IMR-90 (cell line): ENCODE measurements at regions not wholly inside any gene's neighbourhood (a gene's known extent, or its start where the extent isn't known, plus 50 kb on each side); places are given as distances from the start of the nearest gene placed in this dataset.

Source experiments
- ATAC-seq: fragments of 200-7000 bp; cut with Tn5 transposase; 2 replicates; pipeline ENCODE4 v1.9.1; 2020; ENCODE audit warnings: low read depth, mild to moderate bottlenecking, moderate library complexity
- BruUV-seq: library from RNA; stranded (reverse); fragments of 400-500 nt; replicated peaks from 2 replicates; lab custom pipeline; 2021; lab: Mats Ljungman, UMichigan
- CTCF ChIA-PET: fragments of 300-600 bp; formaldehyde crosslinking; extraction: SDS; loops from one replicate; lab custom pipeline; 2021; ENCODE audit warnings: antibody characterized with exemption; lab: Yijun Ruan, JAX
- POLR2A ChIA-PET: fragments of 300-600 bp; sonication (Branson Sonifier 250); formaldehyde crosslinking; loops from one replicate; lab custom pipeline; 2022; ENCODE audit warnings: antibody characterized with exemption; ENCODE audit not compliant: unreplicated experiment; lab: Charles Lee
- DNase-seq: peaks from one replicate; pipeline ENCODE4 v3.0.0; 2013
- H2AFZ ChIP-seq: replicated peaks from 2 replicates; pipeline ENCODE3; 2013; ENCODE audit warnings: low read length, mild to moderate bottlenecking; ENCODE audit not compliant: poor library complexity
- H2AK5ac ChIP-seq: 2 replicates; pipeline ENCODE4 v1.6.1; 2013; ENCODE audit warnings: low read depth, low read length, inconsistent platforms
- H2AK9ac ChIP-seq: replicated peaks from 2 replicates; pipeline ENCODE3; 2013; ENCODE audit warnings: mild to moderate bottlenecking, low read depth, low read length, moderate library complexity; ENCODE audit not compliant: poor library complexity
- H2BK120ac ChIP-seq: 2 replicates; pipeline ENCODE4 v1.6.1; 2013; ENCODE audit warnings: low read depth, low read length, inconsistent platforms
- H2BK15ac ChIP-seq: 3 replicates; pipeline ENCODE4 v1.6.1; 2013; ENCODE audit warnings: low read depth, low read length, inconsistent platforms
- H2BK20ac ChIP-seq: 2 replicates; pipeline ENCODE4 v1.6.1; 2013; ENCODE audit warnings: low read depth, mild to moderate bottlenecking, inconsistent platforms, low read length, moderate library complexity
- H2BK5ac ChIP-seq: 2 replicates; pipeline ENCODE4 v1.6.1; 2013; ENCODE audit warnings: mild to moderate bottlenecking, low read depth, low read length, inconsistent platforms; ENCODE audit not compliant: poor library complexity, severe bottlenecking
- H3K14ac ChIP-seq: replicated peaks from 2 replicates; pipeline ENCODE4 v1.6.1; 2013; ENCODE audit warnings: low read depth, low read length, inconsistent platforms
- H3K18ac ChIP-seq: 2 replicates; pipeline ENCODE4 v1.6.1; 2013; ENCODE audit warnings: low read depth, low read length, control low read depth
- H3K23ac ChIP-seq: 2 replicates; pipeline ENCODE4 v1.6.1; 2013; ENCODE audit warnings: low read depth, low read length, inconsistent platforms
- H3K27ac ChIP-seq: 2 replicates; pipeline ENCODE4 v1.5.1; 2013; ENCODE audit warnings: mild to moderate bottlenecking, control low read depth, low read length; ENCODE audit not compliant: insufficient read depth
- H3K27me3 ChIP-seq: 2 replicates; pipeline ENCODE4 v1.6.1; 2013; ENCODE audit warnings: low read length; ENCODE audit not compliant: control insufficient read depth, insufficient read depth
- H3K36me3 ChIP-seq: 2 replicates; pipeline ENCODE4 v1.6.1; 2013; ENCODE audit warnings: low read length, mixed read lengths; ENCODE audit not compliant: control insufficient read depth, insufficient read depth
- H3K4ac ChIP-seq: 2 replicates; pipeline ENCODE4 v1.6.1; 2013; ENCODE audit warnings: low read depth, low read length, inconsistent platforms
- H3K4me1 ChIP-seq: 2 replicates; pipeline ENCODE4 v1.6.1; 2013; ENCODE audit warnings: low read length, mixed read lengths; ENCODE audit not compliant: control insufficient read depth, insufficient read depth
- H3K4me2 ChIP-seq: 2 replicates; pipeline ENCODE4 v1.6.1; 2013; ENCODE audit warnings: low read depth, mild to moderate bottlenecking, control low read depth, low read length, moderate library complexity
- H3K4me3 ChIP-seq: 2 replicates; pipeline ENCODE4 v1.5.1; 2013; ENCODE audit warnings: low read depth, mild to moderate bottlenecking, control low read depth, low read length, moderate library complexity; ENCODE audit not compliant: insufficient read depth
- H3K56ac ChIP-seq: 2 replicates; pipeline ENCODE4 v1.6.1; 2013; ENCODE audit warnings: low read length, inconsistent platforms; ENCODE audit not compliant: insufficient read depth; ENCODE audit errors: extremely low read depth
- H3K79me1 ChIP-seq, 2 experiments: 2 replicates each; pipeline ENCODE4 v1.6.1; 2013; ENCODE audit warnings: low read length in 2 of 2, inconsistent platforms in 1 of 2, low read depth in 1 of 2
- H3K9ac ChIP-seq: 2 replicates; pipeline ENCODE4 v1.6.1; 2013; ENCODE audit warnings: low read depth, low read length, control low read depth
- H3K9me1 ChIP-seq: 2 replicates; pipeline ENCODE4 v1.6.1; 2013; ENCODE audit warnings: low read length, inconsistent platforms; ENCODE audit not compliant: insufficient read depth
- H3K9me3 ChIP-seq: 2 replicates; pipeline ENCODE4 v1.6.1; 2013; ENCODE audit warnings: low read length; ENCODE audit not compliant: control insufficient read depth, insufficient read depth
- H4K20me1 ChIP-seq: 2 replicates; pipeline ENCODE4 v1.6.1; 2013; ENCODE audit warnings: low read length, inconsistent platforms; ENCODE audit not compliant: insufficient read depth
- H4K5ac ChIP-seq: 2 replicates; pipeline ENCODE4 v1.6.1; 2013; ENCODE audit warnings: mild to moderate bottlenecking, low read depth, low read length, control low read depth
- H4K8ac ChIP-seq, 2 experiments: 2 replicates each; pipeline ENCODE4 v1.6.1; 2013; ENCODE audit warnings: low read depth in 2 of 2, low read length in 2 of 2, control low read depth in 1 of 2, inconsistent platforms in 1 of 2
- H4K91ac ChIP-seq: 2 replicates; pipeline ENCODE4 v1.6.1; 2013; ENCODE audit warnings: low read depth, low read length, inconsistent platforms; ENCODE audit not compliant: insufficient read depth
- CEBPB ChIP-seq: IDR thresholded peaks from 2 replicates; pipeline ENCODE4 v1.6.1; 2012; ENCODE audit warnings: low read depth, low read length, improper control_type of control experiment
- CHD1 ChIP-seq: IDR thresholded peaks from 2 replicates; pipeline ENCODE4 v1.6.1; 2012; ENCODE audit warnings: low read depth, low read length, improper control_type of control experiment
- ELK1 ChIP-seq: fragments of 150-350 bp; IDR thresholded peaks from 2 replicates; pipeline ENCODE4 v1.6.1; 2016; ENCODE audit warnings: low read depth, mild to moderate bottlenecking, low read length, moderate library complexity, borderline replicate concordance
- FOS ChIP-seq: fragments of 150-350 bp; IDR thresholded peaks from 2 replicates; pipeline ENCODE4 v1.6.1; 2016; ENCODE audit warnings: low read depth, low read length
- MAFK ChIP-seq: IDR thresholded peaks from 2 replicates; pipeline ENCODE4 v1.6.1; 2012; ENCODE audit warnings: low read depth, low read length, improper control_type of control experiment
- MAZ ChIP-seq: IDR thresholded peaks from 2 replicates; pipeline ENCODE4 v1.6.1; 2012; ENCODE audit warnings: low read depth, mild to moderate bottlenecking, low read length, improper control_type of control experiment, moderate library complexity, borderline replicate concordance
- MXI1 ChIP-seq: IDR thresholded peaks from 2 replicates; pipeline ENCODE4 v1.6.1; 2012; ENCODE audit warnings: low read depth, mild to moderate bottlenecking, low read length, moderate library complexity, borderline replicate concordance
- NFE2L2 ChIP-seq: fragments of 150-350 bp; IDR thresholded peaks from 2 replicates; pipeline ENCODE4 v1.6.1; 2016; ENCODE audit warnings: low read depth, mild to moderate bottlenecking, low read length
- RAD21 ChIP-seq: IDR thresholded peaks from 2 replicates; pipeline ENCODE4 v1.6.1; 2012; ENCODE audit warnings: low read length, improper control_type of control experiment
- RCOR1 ChIP-seq: IDR thresholded peaks from 2 replicates; pipeline ENCODE4 v1.6.1; 2012; ENCODE audit warnings: mild to moderate bottlenecking, low read length, improper control_type of control experiment; ENCODE audit not compliant: insufficient replicate concordance
- RFX5 ChIP-seq: IDR thresholded peaks from 2 replicates; pipeline ENCODE4 v1.8.0; 2012; ENCODE audit warnings: low read depth, mild to moderate bottlenecking, low read length, moderate library complexity
- SMC3 ChIP-seq: fragments of 150-350 bp; IDR thresholded peaks from 2 replicates; pipeline ENCODE4 v1.6.1; 2016; ENCODE audit warnings: low read depth, mild to moderate bottlenecking, antibody characterized with exemption, low read length, moderate library complexity
- USF2 ChIP-seq: fragments of 150-350 bp; IDR thresholded peaks from 2 replicates; pipeline ENCODE4 v1.6.1; 2017; ENCODE audit warnings: mild to moderate bottlenecking, antibody characterized with exemption, low read length, low read depth
- WGBS, 2 experiments: methylation state at CpG; one replicate each; pipeline versions ENCODE4 v1.1.5 to v1.1.7; 2013; ENCODE audit warnings: missing lambda C conversion rate in 2 of 2; ENCODE audit not compliant: insufficient read length in 1 of 2; ENCODE audit errors: extremely low coverage in 2 of 2; 5-methylcytosine and 5-hydroxymethylcytosine counted together
- dilution Hi-C: fragments of 300-500 bp; cut with HindIII; formaldehyde crosslinking; loops from one replicate; pipeline ENCODE4 v1.14.3; 2018; ENCODE audit warnings: low sequenced_read_pairs; ENCODE audit not compliant: unreplicated experiment
- in situ Hi-C: fragments of 300-500 bp; cut with MboI; formaldehyde crosslinking; loops from 3 replicates; pipeline ENCODE4 v1.14.3; 2019; ENCODE audit warnings: low sequenced_read_pairs, inconsistent platforms, mixed read lengths
- intact Hi-C: fragments of 100-400 bp; cut with micrococcal nuclease; formaldehyde crosslinking; loops from 2 replicates; pipeline ENCODE4 v1.10.0; 2022

GRCh38 chr1:96633695-96634094 lies 87.9 kb upstream of the PTBP2 start:
- no peak overlapping the region for H3K9ac ChIP-seq
- no peak overlapping the region for H3K4me3 ChIP-seq
- in situ Hi-C loops (no loop called here), dilution Hi-C loops (no loop called here), intact Hi-C loops (no loop called here)
- H3K27ac ChIP-seq: no peak overlapping the region
- DNase-seq (no peak), ATAC-seq (no peak)
- no peak overlapping the region for H2AFZ ChIP-seq
- H3K14ac ChIP-seq: no peak overlapping the region
- no peak overlapping the region for H4K91ac ChIP-seq
- BruUV-seq: no TSS peak
- ChIA-PET CTCF (interaction anchor here (0.7 kb wide), 1 partner anchor 122 kb away, joined by 5 read pairs; no protein-coding TSS in a partner anchor), POLR2A (interaction anchor here (0.5 kb wide), 1 partner anchor 29 kb away, joined by 3 read pairs; no protein-coding TSS in a partner anchor)
- no peak overlapping the region for H2BK5ac ChIP-seq
- no peaks in the 10 kb centered on the region for H3K36me3 ChIP-seq
- no peak overlapping the region for H3K56ac ChIP-seq
- H2BK120ac ChIP-seq: no peak overlapping the region
- no peak overlapping the region for H3K4ac ChIP-seq
- no peak overlapping the region for H2BK20ac ChIP-seq
- H3K9me1 ChIP-seq: peaks cover 2% of the 10 kb centered on the region; the same call in 1 of the 2 replicates
- no peak overlapping the region for H4K5ac ChIP-seq
- H3K4me2 ChIP-seq: no peak overlapping the region
- H3K4me1 ChIP-seq: no peaks in the 10 kb centered on the region
- H3K23ac ChIP-seq: no peak overlapping the region
- no peak overlapping the region for H2BK15ac ChIP-seq
- TF ChIP-seq USF2 (no peak), MAZ (no peak), CHD1 (no peak), RCOR1 (no peak), MXI1 (no peak), SMC3 (no peak), FOS (no peak), NFE2L2 (no peak), CEBPB (no peak), ELK1 (no peak), MAFK (no peak), RAD21 (no peak), RFX5 (no peak)
- no CpG with 5 or more reads among the region's 3 CpGs for WGBS, 2 experiments
- H2AK9ac ChIP-seq: no peak overlapping the region
- no peaks in the 10 kb centered on the region for H3K27me3 ChIP-seq
- H4K8ac ChIP-seq: no peak overlapping the region
- H3K79me1 ChIP-seq: no peaks in the 10 kb centered on the region
- no peaks in the 10 kb centered on the region for H4K20me1 ChIP-seq
- H2AK5ac ChIP-seq: no peak overlapping the region
- no peaks in the 10 kb centered on the region for H3K9me3 ChIP-seq
- no peak overlapping the region for H3K18ac ChIP-seq
